GM18499 (cell line): ENCODE measurements at regions not wholly inside any gene's neighbourhood (a gene's known extent, or its start where the extent isn't known, plus 50 kb on each side); places are given as distances from the start of the nearest gene placed in this dataset.
"Not testable (repeated sequence)": the region's sequence is repeated elsewhere in the genome, so short reads cannot be mapped to it uniquely, and the experiment has no call there.

ENCODE experiments used
- ATAC-seq: cut with Tn5 transposase; IDR thresholded peaks from one replicate; pipeline ENCODE4 v1.9.1; 2021; ENCODE audit warnings: moderate number of reproducible peaks; ENCODE audit not compliant: insufficient read depth, unreplicated experiment

- no peak for ATAC-seq
Measured at GRCh38 chr4:188903986-188904385, 764.7 kb downstream of the TRIML1 start.

GRCh38 chr4:188904617-188905016, 765.4 kb downstream of the TRIML1 start:
- ATAC-seq, result no peak

- no peak for ATAC-seq
Measured at GRCh38 chr4:188905248-188905647, 766.0 kb downstream of the TRIML1 start.

GRCh38 chr4:188911199-188911598, 772.0 kb downstream of the TRIML1 start:
- ATAC-seq, result no peak

- ATAC-seq, result no peak
Measured at GRCh38 chr4:188911707-188912106, 772.5 kb downstream of the TRIML1 start.

- ATAC-seq, result no peak
Measured at GRCh38 chr4:188915175-188915574, 775.9 kb downstream of the TRIML1 start.

- no peak for ATAC-seq
Measured at GRCh38 chr4:188918787-188919186, 779.5 kb downstream of the TRIML1 start.

- no peak for ATAC-seq
Measured at GRCh38 chr4:188930822-188931221, 791.6 kb downstream of the TRIML1 start.

- no peak for ATAC-seq
Measured at GRCh38 chr4:188934320-188934962, 795.2 kb downstream of the TRIML1 start.

GRCh38 chr4:188941524-188942119, 802.4 kb downstream of the TRIML1 start:
- ATAC-seq, result no peak

GRCh38 chr4:188942606-188943005, 803.4 kb downstream of the TRIML1 start:
- ATAC-seq, result no peak

GRCh38 chr4:188949596-188949995, 810.4 kb downstream of the TRIML1 start:
- no peak for ATAC-seq

- ATAC-seq, result no peak
Measured at GRCh38 chr4:188955066-188955465, 815.8 kb downstream of the TRIML1 start.

- no peak for ATAC-seq
Measured at GRCh38 chr4:188956566-188956965, 817.3 kb downstream of the TRIML1 start.

- ATAC-seq, result no peak
Measured at GRCh38 chr4:188958346-188958745, 819.1 kb downstream of the TRIML1 start.

GRCh38 chr4:188959424-188959823, 820.2 kb downstream of the TRIML1 start:
- ATAC-seq, result no peak

- no peak for ATAC-seq
Measured at GRCh38 chr4:188960411-188961093, 821.3 kb downstream of the TRIML1 start.

- ATAC-seq, result no peak
Measured at GRCh38 chr4:188971125-188971524, 831.9 kb downstream of the TRIML1 start.

GRCh38 chr4:188975271-188975670, 836.0 kb downstream of the TRIML1 start:
- ATAC-seq, result no peak

- ATAC-seq, result no peak
Measured at GRCh38 chr4:188976644-188977115, 837.4 kb downstream of the TRIML1 start.

- ATAC-seq, result not testable (repeated sequence)
Measured at GRCh38 chr4:188977232-188977631, 838.0 kb downstream of the TRIML1 start.

- ATAC-seq, result no peak
Measured at GRCh38 chr4:188984518-188984917, 845.3 kb downstream of the TRIML1 start.
